ENCODE measurements at regions not wholly inside any gene's neighbourhood (a gene's known extent, or its start where the extent isn't known, plus 50 kb on each side); places are given as distances from the start of the nearest gene placed in this dataset.

DNA sequence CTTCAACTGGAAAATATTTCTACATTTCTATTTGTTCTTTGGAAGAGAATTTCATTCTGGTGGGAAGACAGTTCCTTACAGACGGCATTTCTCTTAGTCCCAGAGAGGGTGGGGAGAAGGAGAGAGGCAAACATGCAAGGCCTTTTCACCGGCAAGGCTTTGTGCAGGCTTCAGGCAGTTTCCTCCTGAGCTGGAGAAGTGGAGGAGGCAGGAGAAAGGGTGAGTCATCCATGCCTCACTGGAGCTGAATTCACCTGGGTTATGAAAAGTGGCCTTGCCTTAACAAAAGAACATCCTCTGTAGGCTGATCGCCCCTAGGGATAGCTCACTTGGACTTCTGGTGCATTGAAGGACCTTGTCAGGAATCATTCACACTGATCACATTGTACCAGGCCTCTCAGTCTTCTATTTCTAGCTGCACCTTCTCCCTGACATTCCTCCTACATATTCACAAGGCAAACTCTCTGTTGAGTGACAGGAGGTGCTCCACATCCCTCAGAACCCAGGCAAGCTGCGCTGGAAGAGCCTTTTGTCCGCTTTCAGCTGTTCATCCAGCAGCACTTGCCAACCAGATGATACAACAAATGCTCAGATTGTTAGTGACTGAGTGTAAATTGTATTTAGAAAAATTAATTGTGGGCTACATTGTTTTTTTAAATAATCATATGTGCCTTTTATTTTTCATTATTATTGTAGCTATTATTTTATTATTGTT is 796.1 kb downstream of the DCDC2C start:
- intact Hi-C loops (cut with micrococcal nuclease): no loop called here
- no peaks in the 10 kb centered on the region for H3K27me3 ChIP-seq (ENCODE audit: low read depth)
- TF ChIP-seq, protein P1, sequence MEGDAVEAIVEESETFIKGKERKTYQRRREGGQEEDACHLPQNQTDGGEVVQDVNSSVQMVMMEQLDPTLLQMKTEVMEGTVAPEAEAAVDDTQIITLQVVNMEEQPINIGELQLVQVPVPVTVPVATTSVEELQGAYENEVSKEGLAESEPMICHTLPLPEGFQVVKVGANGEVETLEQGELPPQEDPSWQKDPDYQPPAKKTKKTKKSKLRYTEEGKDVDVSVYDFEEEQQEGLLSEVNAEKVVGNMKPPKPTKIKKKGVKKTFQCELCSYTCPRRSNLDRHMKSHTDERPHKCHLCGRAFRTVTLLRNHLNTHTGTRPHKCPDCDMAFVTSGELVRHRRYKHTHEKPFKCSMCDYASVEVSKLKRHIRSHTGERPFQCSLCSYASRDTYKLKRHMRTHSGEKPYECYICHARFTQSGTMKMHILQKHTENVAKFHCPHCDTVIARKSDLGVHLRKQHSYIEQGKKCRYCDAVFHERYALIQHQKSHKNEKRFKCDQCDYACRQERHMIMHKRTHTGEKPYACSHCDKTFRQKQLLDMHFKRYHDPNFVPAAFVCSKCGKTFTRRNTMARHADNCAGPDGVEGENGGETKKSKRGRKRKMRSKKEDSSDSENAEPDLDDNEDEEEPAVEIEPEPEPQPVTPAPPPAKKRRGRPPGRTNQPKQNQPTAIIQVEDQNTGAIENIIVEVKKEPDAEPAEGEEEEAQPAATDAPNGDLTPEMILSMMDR (IDR thresholded peaks at IDR 0.05; ENCODE audit: borderline replicate concordance): no peak
- H3K4me1 ChIP-seq: no peaks in the 10 kb centered on the region
- H3K27ac ChIP-seq (replicated peaks): no peak overlapping the region
- H3K4me3 ChIP-seq: no peak overlapping the region
- no peak for DNase-seq
- H3K9me3 ChIP-seq (replicated peaks): peaks cover 12% of the 10 kb centered on the region
- H3K36me3 ChIP-seq: no peaks in the 10 kb centered on the region

GRCh38 chr2:4501525-4501924 is 798.1 kb downstream of the DCDC2C start:
- H3K4me3 ChIP-seq: no peak overlapping the region
- intact Hi-C loops (cut with micrococcal nuclease): no loop called here
- TF ChIP-seq, protein P1 (IDR thresholded peaks at IDR 0.05; ENCODE audit: borderline replicate concordance): no peak
- no peaks in the 10 kb centered on the region for H3K36me3 ChIP-seq
- H3K27ac ChIP-seq (replicated peaks): no peak overlapping the region
- no peaks in the 10 kb centered on the region for H3K27me3 ChIP-seq (ENCODE audit: low read depth)
- no peaks in the 10 kb centered on the region for H3K4me1 ChIP-seq
- peaks cover 12% of the 10 kb centered on the region for H3K9me3 ChIP-seq (replicated peaks)
- DNase-seq: no peak

DNA sequence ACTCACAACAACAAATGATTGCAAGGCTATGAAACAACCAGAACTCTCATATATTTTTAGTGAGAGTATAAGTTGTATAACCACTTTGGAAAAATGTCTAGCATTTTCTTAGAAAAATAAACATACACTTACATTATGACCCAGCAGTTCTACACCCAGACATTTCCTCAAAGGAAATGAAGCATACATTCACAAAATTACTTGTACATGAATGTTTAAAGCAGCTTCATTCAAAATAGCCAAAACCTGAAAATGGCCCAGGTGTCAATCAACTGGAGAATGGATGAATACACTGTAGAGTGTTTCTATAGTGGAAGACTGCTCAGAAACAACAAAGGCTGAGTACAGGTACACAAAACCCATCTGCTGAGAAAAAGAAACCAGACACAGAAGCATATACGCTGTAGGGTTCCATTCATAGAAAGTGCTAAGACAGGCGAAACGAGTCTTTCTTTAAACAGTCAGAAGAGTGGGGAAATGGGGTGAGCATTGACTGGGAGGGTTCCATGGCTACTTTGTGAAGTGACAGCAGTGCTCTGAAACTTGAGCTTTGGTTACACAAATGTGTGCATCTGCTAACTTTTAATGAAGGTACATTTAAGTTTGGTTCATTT is 799.0 kb downstream of the DCDC2C start:
- peaks cover 12% of the 10 kb centered on the region for H3K9me3 ChIP-seq (replicated peaks)
- no peaks in the 10 kb centered on the region for H3K36me3 ChIP-seq
- TF ChIP-seq, protein P1 (IDR thresholded peaks at IDR 0.05; ENCODE audit: borderline replicate concordance): no peak
- no peak for DNase-seq
- no peaks in the 10 kb centered on the region for H3K4me1 ChIP-seq
- intact Hi-C loops (cut with micrococcal nuclease): no loop called here
- H3K4me3 ChIP-seq: no peak overlapping the region
- H3K27ac ChIP-seq (replicated peaks): no peak overlapping the region
- no peaks in the 10 kb centered on the region for H3K27me3 ChIP-seq (ENCODE audit: low read depth)

DNA sequence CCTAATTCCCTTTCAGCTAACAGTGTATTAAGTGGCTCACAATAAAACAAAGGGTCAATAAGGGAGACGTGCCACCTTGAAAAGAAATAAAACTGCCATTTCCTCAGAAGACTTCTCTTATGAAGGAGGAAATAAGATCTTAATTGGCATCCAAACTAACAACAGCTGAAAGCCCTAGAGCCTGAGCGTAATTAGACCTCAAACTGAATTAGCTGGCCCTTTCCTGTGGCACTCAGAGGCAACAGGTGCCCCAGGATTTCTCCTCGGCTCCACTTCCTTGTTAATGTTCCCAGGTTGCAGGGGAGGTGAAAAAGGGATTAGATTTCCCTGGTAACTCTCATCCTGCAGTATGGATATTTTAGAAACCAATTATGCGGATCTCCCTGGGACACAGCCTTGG is 804.3 kb downstream of the DCDC2C start:
- TF ChIP-seq, protein P1 (IDR thresholded peaks at IDR 0.05; ENCODE audit: borderline replicate concordance): no peak
- Histone ChIP-seq H3K27me3 (ENCODE audit: low read depth) (no peaks in the 10 kb centered on the region), H3K4me1 (no peaks in the 10 kb centered on the region), H3K9me3 (replicated peaks) (peaks cover 5% of the 10 kb centered on the region), H3K27ac (replicated peaks) (no peak overlapping the region), H3K36me3 (no peaks in the 10 kb centered on the region), H3K4me3 (no peak overlapping the region)
- intact Hi-C loops (cut with micrococcal nuclease): no loop called here
- DNase-seq: no peak

GRCh38 chr2:4515871-4516761 is 812.7 kb downstream of the DCDC2C start:
- Histone ChIP-seq H3K4me3 (no peak overlapping the region), H3K36me3 (no peaks in the 10 kb centered on the region), H3K4me1 (no peaks in the 10 kb centered on the region), H3K27ac (replicated peaks) (no peak overlapping the region), H3K9me3 (replicated peaks) (peaks cover 11% of the 10 kb centered on the region), H3K27me3 (ENCODE audit: low read depth) (no peaks in the 10 kb centered on the region)
- intact Hi-C loops (cut with micrococcal nuclease): no loop called here
- DNase-seq: no peak
- TF ChIP-seq, protein P1 (IDR thresholded peaks at IDR 0.05; ENCODE audit: borderline replicate concordance): no peak

All from left ventricle myocardium inferior (tissue), 1 donor.